Brain microvascular endothelial cell (primary cell): ENCODE measurements at regions not wholly inside any gene's neighbourhood (a gene's known extent, or its start where the extent isn't known, plus 50 kb on each side); places are given as distances from the start of the nearest gene placed in this dataset.

ENCODE experiments used
- DNase-seq: peaks from one replicate; pipeline ENCODE4 v3.0.0-alpha.2; 2020
- H3K27ac ChIP-seq: fragments of 250-450 bp; sonication (Bioruptor Pico); 2 replicates; pipeline ENCODE4 v1.5.1; 2020; ENCODE audit warnings: mild to moderate bottlenecking, moderate library complexity
- H3K27me3 ChIP-seq: fragments of 250-450 bp; sonication (Bioruptor Pico); replicated peaks from 2 replicates; pipeline ENCODE4 v1.5.1; 2020; ENCODE audit warnings: mild to moderate bottlenecking
- H3K36me3 ChIP-seq: fragments of 250-450 bp; sonication (Bioruptor Pico); replicated peaks from 2 replicates; pipeline ENCODE4 v1.5.1; 2020; ENCODE audit warnings: mild to moderate bottlenecking
- H3K4me3 ChIP-seq: 2 replicates; pipeline ENCODE4 v1.5.1; 2011; ENCODE audit warnings: low read depth, mild to moderate bottlenecking, control low read depth, low read length, moderate library complexity
- in situ Hi-C: cut with HindIII; loops from 2 replicates; pipeline ENCODE4 v1.10.0; 2017; ENCODE audit warnings: low sequenced_read_pairs, low pct_ligation_motif_present
- TF ChIP-seq, protein P1 (sequence below): IDR thresholded peaks from 2 replicates; pipeline ENCODE4 v1.5.1; 2011; ENCODE audit warnings: low read depth, mild to moderate bottlenecking, moderate library complexity, low read length, control low read depth, inconsistent platforms; ENCODE audit errors: missing control alignments

DNA sequence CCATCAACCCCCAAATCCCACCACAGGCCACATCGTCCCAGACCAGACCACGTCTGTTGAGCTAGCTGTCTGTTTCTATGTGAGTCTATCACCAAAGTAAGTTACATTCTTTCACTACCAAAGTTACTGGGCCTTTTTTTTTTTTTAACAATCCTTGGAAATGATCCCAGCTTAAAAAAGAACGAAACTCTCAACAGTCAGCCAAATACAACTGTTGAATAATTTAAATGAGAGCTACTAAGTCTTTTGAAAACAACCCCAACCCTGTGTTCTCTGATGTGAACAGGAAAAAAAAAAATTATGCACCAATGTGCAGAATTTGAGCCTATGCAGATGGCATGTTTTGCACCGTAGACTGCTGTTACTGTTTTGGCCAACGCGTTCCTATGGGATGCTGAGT lies 134.0 kb upstream of the ETS2 start:
- H3K27ac ChIP-seq, result no peak overlapping the region
- H3K36me3 ChIP-seq, result no peaks in the 10 kb centered on the region
- H3K4me3 ChIP-seq, result no peak overlapping the region
- DNase-seq, result no peak
- peaks cover 36% of the 10 kb centered on the region for H3K27me3 ChIP-seq
- TF ChIP-seq, protein P1, sequence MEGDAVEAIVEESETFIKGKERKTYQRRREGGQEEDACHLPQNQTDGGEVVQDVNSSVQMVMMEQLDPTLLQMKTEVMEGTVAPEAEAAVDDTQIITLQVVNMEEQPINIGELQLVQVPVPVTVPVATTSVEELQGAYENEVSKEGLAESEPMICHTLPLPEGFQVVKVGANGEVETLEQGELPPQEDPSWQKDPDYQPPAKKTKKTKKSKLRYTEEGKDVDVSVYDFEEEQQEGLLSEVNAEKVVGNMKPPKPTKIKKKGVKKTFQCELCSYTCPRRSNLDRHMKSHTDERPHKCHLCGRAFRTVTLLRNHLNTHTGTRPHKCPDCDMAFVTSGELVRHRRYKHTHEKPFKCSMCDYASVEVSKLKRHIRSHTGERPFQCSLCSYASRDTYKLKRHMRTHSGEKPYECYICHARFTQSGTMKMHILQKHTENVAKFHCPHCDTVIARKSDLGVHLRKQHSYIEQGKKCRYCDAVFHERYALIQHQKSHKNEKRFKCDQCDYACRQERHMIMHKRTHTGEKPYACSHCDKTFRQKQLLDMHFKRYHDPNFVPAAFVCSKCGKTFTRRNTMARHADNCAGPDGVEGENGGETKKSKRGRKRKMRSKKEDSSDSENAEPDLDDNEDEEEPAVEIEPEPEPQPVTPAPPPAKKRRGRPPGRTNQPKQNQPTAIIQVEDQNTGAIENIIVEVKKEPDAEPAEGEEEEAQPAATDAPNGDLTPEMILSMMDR, result no peak
- in situ Hi-C loops, result no loop called here

DNA sequence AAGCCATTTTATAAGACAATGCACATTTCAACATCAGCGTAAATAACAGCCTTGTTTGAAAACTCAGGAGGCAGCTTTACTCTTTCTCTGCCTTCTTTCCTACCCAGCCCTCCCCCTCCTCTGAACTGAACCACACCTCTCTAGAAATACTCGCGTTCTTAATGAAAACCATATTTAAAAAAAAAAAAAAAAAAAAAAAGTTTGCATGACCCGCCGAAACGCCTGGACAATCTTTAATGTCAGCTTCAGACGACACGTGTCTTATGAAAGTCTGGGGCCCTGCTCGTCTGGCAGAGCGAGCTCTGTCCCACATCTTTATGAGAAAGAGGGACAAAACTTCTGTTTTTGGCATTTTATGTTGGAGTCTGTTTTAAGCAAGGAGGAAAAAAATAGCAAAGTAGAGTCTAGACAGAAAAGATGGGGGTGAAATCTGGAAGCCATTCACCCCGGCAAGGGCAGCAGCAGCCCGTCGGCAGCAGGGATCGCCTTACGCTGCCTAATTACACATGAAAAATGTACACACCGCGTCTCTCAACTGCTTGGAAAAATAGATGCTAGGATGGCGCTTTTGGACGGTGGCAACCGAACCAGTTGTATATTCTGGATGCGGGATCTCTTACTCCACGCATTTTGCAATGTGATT lies 130.4 kb upstream of the ETS2 start:
- no peaks in the 10 kb centered on the region for H3K36me3 ChIP-seq
- no peak for DNase-seq
- TF ChIP-seq, protein P1, result no peak
- in situ Hi-C loops, result no loop called here
- no peak overlapping the region for H3K4me3 ChIP-seq
- peaks cover 23% of the 10 kb centered on the region for H3K27me3 ChIP-seq
- H3K27ac ChIP-seq, result no peak overlapping the region

DNA sequence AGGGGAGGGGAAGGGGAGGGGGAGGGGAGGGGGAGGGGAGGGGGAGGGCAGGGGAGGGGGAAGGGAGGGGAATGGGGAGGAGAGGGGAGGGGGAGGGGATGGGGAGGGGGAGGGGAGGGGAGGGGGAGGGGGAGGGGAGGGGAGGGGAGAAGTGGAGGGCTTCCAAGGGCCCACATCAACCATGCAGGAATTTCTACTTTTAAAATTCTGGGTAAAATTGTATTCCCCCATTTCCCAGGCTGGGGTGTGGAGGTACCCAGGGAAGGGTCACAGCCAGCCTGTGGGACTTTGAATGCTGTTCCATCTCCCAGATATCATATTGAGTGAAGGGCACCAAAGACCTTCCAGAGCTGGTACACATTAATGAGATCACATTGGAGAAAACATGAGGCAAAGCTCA lies 126.9 kb upstream of the ETS2 start:
- in situ Hi-C loops, result no loop called here
- no peak overlapping the region for H3K27ac ChIP-seq

DNA sequence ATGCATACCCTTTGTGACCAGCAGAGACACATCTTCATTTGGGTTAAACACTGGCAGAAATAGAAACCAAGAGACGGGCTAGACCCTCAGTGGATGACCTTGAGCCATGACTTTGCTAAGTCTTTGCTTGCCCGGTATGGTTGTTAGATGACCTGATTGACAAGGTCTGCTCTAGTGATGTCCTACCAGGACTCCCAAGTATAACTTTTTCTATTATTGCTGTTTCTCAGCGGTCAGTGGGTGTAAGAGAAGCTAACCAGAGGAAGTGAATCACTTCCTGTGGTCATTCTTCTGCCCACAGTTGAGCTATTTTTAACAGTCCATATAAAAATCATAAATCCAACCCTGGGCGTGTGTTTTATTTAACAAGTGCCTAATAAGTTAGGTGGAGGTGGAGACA lies 126.2 kb upstream of the ETS2 start:
- in situ Hi-C loops, result no loop called here
- Histone ChIP-seq H3K27me3 (peaks cover 49% of the 10 kb centered on the region), H3K4me3 (no peak overlapping the region), H3K36me3 (no peaks in the 10 kb centered on the region), H3K27ac (no peak overlapping the region)
- peak; percentile 64 for DNase-seq
- TF ChIP-seq, protein P1, result no peak

More for the DNA sequence above, 126.9 kb upstream of the ETS2 start:
- peaks cover 42% of the 10 kb centered on the region for H3K27me3 ChIP-seq
- no peaks in the 10 kb centered on the region for H3K36me3 ChIP-seq
- TF ChIP-seq, protein P1, result no peak
- H3K4me3 ChIP-seq, result no peak overlapping the region
- no peak for DNase-seq

DNA sequence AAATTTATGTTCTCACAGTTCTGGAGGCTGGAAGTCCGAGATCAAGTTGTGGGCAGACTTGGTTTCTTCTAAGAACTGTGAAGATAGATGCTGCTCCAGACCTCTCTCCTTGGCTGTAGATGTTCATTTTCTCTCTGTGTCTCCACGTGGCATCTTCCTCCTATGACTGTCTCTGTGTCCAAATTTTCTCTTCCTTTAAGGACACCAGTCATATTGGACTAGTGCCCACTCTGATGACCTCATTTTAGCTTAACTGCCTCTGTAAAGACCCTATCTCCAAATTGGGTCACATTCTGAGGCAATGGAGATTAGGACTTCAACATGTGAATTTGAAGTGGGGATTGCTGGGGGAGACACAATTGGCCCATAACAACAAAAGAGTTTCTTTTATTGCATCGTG lies 125.3 kb upstream of the ETS2 start:
- H3K27me3 ChIP-seq, result peaks cover 46% of the 10 kb centered on the region
- no peak overlapping the region for H3K27ac ChIP-seq
- in situ Hi-C loops, result no loop called here
- TF ChIP-seq, protein P1, result no peak
- no peak for DNase-seq
- no peaks in the 10 kb centered on the region for H3K36me3 ChIP-seq
- no peak overlapping the region for H3K4me3 ChIP-seq

DNA sequence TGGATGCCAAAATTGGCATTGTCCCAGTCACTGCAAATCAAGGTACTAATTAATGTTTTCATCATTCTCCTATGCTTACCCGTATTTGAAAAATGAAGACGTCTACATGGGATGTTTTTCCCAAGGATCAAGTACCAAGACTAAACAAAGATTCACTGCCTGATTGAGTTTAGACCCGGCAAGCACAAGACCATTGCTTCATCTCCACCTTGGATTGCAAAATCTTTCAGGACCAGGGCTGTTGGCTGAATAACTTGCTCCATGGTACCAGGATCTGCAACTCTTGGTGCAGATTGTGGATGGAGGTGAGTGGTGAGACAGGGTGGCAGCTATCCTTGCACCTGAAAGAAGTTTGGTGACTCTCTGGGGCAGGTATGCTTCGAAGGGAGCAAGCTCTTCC lies 122.5 kb upstream of the ETS2 start:
- in situ Hi-C loops, result no loop called here
- no peak for DNase-seq
- TF ChIP-seq, protein P1, result no peak
- Histone ChIP-seq H3K27ac (no peak overlapping the region), H3K27me3 (peaks cover 37% of the 10 kb centered on the region), H3K4me3 (no peak overlapping the region), H3K36me3 (no peaks in the 10 kb centered on the region)
